ENCODE measurements at regions not wholly inside any gene's neighbourhood (a gene's known extent, or its start where the extent isn't known, plus 50 kb on each side); places are given as distances from the start of the nearest gene placed in this dataset.

DNA sequence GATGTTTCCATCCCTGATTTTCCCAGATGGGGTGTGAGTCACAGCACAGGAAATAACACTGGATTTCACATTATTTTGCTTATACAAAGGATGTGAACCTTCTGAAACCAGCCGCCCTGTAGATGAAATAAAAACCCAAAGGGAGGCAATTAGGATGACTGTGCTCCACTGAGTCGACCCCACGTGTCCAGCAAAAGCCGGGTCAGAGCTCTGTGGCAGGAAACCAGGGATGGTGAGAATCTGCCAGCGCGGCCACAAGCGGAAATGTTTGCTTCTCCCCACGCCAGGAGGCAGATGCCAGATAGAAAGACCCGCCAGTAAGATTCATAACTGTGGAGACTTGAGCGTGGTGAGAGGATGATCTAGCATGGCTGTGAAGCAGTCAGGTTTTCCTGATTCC lies 764.4 kb downstream of the LIG4 start:
- H3K4me3 ChIP-seq (ENCODE audit: low read length), result no peak overlapping the region
- TF ChIP-seq ZNF274 (IDR thresholded peaks at IDR 0.05; ENCODE audit: low read depth, low read length), result no peak

DNA sequence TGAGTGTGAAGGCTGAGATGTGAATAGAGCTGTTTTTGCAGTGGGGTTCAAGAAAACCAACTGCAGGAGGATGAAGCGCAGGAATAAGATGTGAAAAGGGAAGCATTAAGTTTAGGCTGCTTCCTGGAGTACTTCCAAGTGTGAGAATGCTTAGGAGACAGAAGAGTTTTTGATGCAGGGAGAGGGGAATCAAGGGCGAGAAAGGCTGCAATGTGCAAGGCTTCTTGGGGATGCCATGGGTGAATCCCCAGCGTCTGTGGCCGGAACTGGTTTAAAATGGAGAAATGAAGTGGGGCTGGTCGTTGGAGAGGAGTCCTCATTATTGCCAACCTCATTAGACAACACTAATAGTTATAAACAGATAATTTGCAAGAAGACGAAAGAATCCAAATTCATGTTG lies 764.9 kb downstream of the LIG4 start:
- no peak overlapping the region for H3K4me3 ChIP-seq (ENCODE audit: low read length)
- TF ChIP-seq ZNF274 (IDR thresholded peaks at IDR 0.05; ENCODE audit: low read depth, low read length), result no peak

DNA sequence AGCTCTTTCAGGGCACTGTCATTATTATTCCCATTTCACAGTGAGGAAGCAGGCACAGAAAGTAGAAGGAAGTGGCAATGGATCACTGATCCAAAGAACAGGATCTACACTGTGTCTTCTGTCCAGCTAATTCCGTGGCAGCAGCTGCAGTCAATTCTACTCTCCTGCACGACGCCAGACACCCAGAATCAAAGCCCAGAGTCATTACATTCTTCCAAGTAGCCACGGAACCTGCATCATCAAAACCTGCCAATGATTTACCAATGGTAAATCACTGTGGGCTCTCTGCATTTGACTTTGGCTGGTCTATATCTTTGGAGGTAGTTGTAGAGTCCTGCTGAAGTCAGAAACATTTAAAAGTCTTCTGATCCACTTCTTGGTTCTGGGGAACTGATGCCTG lies 767.7 kb downstream of the LIG4 start:
- no peak for TF ChIP-seq ZNF274 (IDR thresholded peaks at IDR 0.05; ENCODE audit: low read depth, low read length)
- H3K4me3 ChIP-seq (ENCODE audit: low read length), result no peak overlapping the region

DNA sequence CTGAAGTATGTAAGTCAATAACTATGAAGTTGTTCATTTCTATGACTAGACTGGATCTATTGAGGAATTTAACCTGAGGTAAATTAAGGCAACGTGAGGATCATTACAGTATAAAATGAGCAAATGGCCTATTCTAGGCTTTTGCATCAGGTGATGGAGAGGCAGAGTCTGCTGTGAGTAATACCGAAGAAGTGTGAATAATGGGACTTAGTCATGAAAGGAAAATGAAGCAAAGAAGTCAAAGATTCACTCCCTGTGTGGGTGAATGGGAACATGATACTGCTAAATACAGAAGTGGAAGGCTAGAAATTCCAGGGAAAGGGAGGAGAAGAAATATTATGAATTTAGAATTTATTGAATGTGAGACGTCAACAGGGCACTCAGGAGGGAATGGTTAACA lies 774.1 kb downstream of the LIG4 start:
- H3K4me3 ChIP-seq (ENCODE audit: low read length), result no peak overlapping the region
- no peak for TF ChIP-seq ZNF274 (IDR thresholded peaks at IDR 0.05; ENCODE audit: low read depth, low read length)

DNA sequence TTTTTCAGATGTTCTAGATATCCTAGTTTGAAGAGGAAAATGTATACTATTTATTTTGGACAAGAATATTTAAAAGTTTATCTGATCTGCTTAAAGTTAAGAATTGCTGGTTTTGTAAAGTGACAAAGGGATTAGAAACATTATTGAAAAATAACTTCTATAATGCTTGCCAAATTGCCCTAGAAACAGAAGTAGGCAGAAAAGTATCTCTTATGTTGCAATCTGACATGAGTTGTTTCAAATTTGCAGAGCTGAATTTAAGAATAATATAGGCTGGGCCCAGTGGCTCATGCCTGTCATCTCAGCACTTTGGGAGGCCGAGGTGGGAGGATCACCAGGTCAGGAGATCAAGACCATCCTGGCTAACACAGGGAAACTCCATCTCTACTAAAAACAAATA lies 777.1 kb downstream of the LIG4 start:
- H3K4me3 ChIP-seq (ENCODE audit: low read length), result no peak overlapping the region
- no peak for TF ChIP-seq ZNF274 (IDR thresholded peaks at IDR 0.05; ENCODE audit: low read depth, low read length)

DNA sequence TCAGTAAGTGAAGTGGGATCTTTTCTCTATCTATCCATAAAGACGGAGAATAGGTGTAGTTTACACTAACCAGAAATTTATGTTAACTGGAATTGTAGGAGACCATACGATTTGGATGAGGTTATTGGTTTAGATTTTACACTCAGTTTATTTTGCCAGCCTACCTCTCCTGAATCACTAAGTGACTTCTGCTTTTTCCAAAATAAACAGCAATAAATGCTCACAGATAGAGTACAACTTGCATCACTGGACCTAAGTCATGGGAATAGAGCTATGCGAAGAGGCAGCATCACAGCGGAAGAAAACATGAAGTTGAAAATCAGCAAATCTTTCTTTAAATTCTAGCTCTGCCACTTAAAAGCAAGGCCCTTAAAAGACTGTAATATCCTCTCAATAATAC lies 781.0 kb downstream of the LIG4 start:
- H3K4me3 ChIP-seq (ENCODE audit: low read length), result no peak overlapping the region
- TF ChIP-seq ZNF274 (IDR thresholded peaks at IDR 0.05; ENCODE audit: low read depth, low read length), result no peak

DNA sequence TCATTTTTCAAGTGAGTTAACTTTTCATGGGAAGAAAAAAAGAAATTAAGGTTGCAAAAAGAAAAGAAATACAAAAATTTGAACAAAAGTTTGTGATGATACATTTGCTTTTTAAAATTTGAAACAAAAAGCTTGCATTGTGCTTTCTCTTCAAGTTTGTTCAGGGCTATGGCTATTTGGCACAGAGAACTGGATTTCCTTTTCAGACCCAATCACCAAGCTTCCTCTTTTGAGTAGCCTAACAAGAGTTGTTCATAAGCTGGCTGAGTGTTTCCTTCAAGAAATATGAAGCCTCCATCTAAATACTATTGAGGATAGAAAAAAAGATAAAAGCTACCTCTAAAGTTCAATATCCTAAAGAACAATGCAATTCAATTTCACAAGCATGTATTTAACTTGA lies 787.8 kb downstream of the LIG4 start:
- no peak for TF ChIP-seq ZNF274 (IDR thresholded peaks at IDR 0.05; ENCODE audit: low read depth, low read length)
- H3K4me3 ChIP-seq (ENCODE audit: low read length), result no peak overlapping the region

DNA sequence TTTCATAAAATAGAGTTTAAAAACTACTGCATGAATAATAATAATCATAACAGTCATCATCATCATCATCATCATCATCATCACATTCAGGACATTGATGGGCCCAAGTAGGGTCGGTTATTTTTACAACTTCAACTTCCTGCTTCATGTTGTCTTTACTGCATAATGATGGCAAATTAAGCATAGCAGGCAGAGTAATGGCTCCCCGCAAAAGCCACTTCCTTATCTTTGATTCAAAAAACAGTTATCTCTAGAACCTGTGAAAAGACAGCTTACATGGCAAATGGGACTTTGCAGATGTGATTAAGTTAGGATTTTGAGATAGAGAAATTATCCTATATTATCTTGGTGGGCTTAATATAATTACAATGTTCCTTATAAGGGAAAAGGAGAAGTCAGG lies 792.9 kb downstream of the LIG4 start:
- no peak for TF ChIP-seq ZNF274 (IDR thresholded peaks at IDR 0.05; ENCODE audit: low read depth, low read length)
- H3K4me3 ChIP-seq (ENCODE audit: low read length), result no peak overlapping the region

DNA sequence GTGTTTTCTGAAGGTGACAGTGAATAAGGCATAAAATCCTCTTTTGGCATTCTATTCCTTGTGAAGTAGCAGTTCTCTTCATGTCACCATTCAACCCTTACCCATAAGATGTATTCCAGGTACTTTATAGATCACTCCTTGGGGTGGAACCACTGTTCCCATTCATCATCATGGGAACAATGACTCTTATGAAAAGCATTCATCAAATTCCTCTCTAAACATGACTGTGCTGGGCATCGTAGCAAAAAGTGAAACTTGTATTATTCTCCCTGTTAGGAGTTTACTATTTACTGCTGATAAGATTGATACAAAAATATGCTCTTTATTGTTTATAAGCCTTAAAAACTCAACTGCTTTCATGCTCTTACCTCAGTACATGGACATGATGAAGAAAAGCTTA lies 793.4 kb downstream of the LIG4 start:
- H3K4me3 ChIP-seq (ENCODE audit: low read length), result no peak overlapping the region
- no peak for TF ChIP-seq ZNF274 (IDR thresholded peaks at IDR 0.05; ENCODE audit: low read depth, low read length)

DNA sequence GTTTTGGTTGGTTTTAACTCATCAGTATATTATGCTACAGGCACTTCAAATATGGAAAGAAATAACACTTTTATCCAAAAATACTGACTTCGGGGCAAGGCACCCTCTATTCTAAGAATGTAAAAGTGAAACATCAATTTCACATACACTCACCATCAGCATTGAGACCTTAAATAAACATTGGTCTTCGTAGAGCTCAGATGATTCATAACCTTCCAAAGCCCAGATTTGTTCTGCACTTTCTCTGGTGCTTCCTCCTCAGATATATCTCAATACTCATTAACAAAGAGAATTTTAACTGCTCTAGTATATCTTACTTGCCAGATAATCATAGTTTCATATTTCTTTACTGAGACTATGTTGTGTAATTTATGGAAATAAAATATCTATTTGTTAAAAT lies 794.3 kb downstream of the LIG4 start:
- TF ChIP-seq ZNF274 (IDR thresholded peaks at IDR 0.05; ENCODE audit: low read depth, low read length), result no peak

DNA sequence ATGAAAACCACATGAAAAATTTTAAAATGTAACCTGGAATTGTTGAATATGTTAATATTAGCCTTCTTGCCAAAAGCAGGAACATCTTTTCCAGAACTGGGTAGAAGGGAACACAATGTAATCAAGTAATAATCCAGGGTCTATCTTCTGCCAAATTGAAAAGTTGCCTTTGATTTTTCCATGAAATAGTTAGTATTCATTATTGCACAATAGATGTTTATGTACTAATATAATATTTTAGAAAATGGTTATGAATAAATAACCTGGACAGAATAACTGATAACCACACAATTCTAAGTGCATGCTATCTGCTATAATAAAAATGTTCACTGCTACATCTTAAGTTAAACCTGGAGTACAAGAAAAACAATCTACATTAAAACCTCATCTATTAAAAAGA lies 802.3 kb downstream of the LIG4 start:
- H3K4me3 ChIP-seq (ENCODE audit: low read length), result no peak overlapping the region
- TF ChIP-seq ZNF274 (IDR thresholded peaks at IDR 0.05; ENCODE audit: low read depth, low read length), result no peak

More for the DNA sequence above, 794.3 kb downstream of the LIG4 start:
- H3K4me3 ChIP-seq (ENCODE audit: low read length), result no peak overlapping the region

DNA sequence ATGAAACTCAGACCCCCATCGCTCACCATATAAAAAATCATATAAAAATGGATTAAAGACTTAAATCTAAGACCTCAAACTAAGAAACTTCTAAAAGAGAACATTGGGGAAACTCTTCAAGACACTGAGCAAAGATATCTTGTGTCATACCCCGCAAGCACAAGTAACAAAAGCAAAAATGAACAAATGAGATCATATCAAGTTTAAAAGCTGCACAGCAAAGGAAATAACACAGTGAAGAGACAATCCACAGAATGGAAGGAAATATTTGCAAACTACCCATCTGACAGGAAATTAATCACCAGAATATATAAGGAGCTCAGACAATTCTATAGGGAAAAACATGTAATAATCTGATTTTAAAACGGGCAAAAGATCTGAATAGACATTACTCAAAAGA lies 808.3 kb downstream of the LIG4 start:
- TF ChIP-seq ZNF274 (IDR thresholded peaks at IDR 0.05; ENCODE audit: low read depth, low read length), result no peak
- H3K4me3 ChIP-seq (ENCODE audit: low read length), result no peak overlapping the region

DNA sequence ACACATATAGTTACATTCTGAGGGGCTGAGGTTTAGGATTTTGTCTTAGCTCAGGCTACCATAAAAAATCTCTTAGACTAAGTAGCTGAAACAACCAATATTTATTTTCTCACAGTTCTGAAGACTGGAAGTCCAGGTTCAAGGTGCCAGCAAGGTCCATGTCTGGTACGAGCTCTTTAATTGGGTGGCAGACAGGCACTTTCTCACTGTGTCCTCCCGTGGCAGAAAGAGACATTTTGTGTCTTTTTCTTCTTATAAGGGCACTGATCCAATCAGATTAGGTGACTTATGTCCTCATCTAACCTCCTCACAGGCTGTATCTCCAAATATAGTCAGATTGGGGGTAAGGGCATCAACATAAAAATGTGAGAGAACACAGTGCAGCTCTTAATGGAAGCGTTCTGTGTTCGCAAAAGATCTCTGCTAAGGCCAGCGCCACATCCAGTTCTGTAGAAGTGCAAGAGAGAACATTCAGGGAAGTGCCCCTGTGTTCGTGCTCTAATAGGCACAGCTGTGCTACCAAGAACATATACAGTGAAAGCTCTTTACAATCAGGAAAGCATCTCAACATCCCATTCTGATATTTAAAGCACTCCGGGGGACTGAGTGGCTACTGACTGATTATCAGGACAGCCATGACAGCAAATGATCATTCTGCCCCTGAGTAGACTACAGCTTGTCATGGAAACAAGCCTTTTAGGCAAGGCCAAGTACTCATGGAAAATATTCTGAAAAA lies 819.2 kb downstream of the LIG4 start:
- no peak overlapping the region for H3K4me3 ChIP-seq (ENCODE audit: low read length)
- no peak for TF ChIP-seq ZNF274 (IDR thresholded peaks at IDR 0.05; ENCODE audit: low read depth, low read length)

DNA sequence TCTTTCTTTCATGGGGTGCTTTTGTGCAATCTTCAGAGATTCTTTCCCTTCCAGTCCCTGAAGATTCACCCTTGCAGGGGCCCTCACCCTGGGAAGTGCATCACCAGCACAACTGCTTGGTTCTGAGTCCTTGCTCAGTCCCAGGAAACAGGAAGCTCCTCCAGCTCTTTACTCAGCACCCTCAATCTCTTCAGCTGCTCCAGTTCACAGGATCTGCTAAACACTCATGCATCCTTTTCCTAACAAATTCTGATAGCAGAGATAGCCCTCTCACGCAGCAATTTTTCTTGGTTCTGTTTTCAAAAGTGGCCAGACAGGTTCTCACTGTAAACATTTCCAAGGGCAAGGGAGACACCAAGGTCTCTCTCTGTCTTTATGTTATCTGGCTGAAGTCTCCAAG lies 823.1 kb downstream of the LIG4 start:
- H3K4me3 ChIP-seq (ENCODE audit: low read length), result no peak overlapping the region
- no peak for TF ChIP-seq ZNF274 (IDR thresholded peaks at IDR 0.05; ENCODE audit: low read depth, low read length)

DNA sequence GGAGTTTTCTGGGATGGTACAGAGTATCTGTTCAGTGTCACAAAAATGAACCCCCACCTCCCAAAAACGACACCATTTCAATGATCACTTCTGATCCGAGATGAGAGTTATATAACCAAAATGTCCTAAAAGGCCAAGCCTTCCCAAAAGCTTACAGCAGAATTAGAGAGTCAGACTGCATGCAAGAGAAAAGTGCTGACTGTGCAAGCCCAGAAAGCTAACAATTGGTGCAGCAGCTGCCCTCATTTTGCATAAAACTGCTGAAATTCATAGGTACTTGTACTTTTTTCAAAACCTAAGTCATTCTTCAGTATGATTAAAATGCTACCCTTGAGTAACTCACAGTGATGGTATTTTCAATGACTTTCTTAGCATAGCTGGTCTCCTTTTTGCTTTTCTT lies 819.6 kb upstream of the ARGLU1 start:
- no peak for TF ChIP-seq ZNF274 (IDR thresholded peaks at IDR 0.05; ENCODE audit: low read depth, low read length)
- no peak overlapping the region for H3K4me3 ChIP-seq (ENCODE audit: low read length)
